ENCODE measurements at regions not wholly inside any gene's neighbourhood (a gene's known extent, or its start where the extent isn't known, plus 50 kb on each side); places are given as distances from the start of the nearest gene placed in this dataset.

DNA sequence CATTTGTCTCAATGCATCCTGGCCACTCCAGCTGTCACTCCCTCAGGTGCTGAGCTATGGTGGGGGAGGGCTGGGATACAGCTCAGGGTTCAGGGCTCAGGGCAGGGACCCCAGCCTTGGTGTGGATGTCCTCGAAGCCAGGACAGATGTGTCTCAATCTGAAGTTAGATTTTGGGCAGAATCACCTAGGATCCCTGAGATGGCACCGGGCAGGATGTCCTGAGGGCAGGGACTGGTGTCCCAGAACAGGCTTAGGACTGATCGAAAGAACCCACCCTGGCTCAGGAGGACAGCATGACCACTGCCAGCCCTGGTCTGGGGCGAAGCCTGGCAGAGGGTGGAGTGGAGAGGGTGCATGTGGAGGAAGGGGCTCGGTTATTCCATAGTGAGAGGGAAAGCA, 96.8 kb upstream of the THY1 start:
- DNase-seq = no peak

DNA sequence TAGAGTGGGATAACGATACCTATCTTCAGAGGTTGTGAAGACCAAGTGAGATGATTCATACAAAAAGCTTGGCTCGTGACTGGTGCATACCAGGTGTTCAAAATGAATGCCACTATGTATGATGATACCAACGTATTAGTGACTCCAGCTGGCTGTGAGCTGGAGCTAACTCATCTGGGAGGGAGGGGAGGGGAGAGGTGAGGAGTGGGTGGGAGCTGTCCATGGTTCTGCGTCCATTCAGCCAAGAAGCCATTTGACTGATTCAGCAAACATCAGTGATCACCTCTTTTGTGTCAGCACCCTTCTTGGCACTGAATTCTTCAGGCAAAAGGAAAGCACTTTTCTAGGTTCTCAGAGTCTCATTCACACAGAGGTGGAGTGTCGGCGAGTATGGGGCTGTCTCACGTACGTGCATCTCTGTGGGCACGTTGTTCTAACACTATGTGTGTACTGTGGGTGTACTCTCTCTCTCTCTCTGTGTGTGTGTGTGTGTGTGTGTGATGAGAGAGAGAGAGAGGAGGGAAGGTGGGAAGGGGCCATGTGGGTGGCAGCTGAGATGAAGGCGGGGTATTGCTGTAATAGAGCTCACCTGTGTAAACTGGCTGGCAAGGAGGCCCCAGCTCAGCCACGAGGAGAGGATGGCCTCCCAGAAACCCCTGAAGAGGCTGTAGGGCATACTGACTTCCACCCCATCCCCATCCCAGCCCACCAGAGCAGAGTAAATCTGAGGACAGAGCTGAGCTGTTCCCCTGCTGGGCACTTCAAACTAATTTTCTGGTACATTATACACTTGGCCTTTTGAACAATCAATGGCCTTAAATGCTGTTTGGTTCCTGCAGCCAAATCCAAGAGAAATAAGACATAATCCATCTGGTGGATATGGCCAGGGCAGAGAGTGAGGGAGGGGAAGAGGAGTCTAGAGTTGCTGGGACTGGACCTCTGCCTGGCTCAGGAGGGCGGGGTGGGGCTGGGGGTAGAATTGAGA, 96.1 kb upstream of the THY1 start:
- DNase-seq = peak; percentile 27

DNA sequence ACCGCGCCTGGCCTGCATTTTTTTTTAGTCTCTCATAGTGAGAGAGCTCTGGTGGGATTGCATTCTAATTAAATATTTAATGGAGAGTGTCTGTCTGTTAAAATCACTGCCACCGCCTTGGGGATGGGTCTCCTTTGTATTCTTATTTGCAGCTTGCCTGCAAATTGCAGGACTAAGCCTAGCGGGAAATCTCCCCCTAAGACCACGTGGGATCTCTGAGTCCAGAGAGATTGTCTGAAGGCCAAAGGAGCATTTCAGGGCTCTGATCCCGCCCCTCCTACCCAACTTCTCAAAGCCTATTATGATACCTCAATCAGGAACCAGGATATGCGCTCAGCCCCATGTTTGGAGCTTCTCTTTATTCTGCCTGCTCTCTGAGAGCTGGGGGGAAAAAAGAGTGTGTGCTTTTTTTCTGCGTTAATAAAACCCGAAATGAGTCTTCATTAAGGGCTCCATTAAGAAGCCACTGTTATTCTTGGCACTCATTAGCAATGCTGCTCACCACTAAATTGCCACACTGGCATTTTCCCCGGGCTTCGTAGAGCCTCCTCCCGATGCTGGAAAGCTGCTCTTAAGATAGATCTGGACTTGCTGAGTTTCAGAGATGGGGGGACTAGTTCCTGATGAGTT, 92.9 kb upstream of the THY1 start:
- DNase-seq = no peak

DNA sequence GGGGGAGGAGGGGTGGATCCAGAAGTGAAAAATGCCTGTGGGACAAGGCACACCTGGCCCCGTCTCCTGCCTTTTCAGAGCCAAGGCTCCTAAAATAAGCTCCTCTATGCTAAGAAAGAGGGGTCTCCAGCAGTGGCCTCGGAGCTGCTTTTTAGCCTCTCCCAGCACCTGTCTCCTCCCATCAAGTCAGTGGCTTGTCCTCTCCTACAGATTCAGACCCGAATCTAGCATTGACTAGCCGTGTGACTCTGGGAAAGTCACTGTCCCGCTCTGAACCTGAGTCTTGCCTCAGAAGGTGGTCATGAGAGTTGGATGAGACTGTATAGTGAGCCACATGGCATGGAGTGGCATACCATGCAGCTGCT, 90.8 kb upstream of the THY1 start:
- no peak for DNase-seq

DNA sequence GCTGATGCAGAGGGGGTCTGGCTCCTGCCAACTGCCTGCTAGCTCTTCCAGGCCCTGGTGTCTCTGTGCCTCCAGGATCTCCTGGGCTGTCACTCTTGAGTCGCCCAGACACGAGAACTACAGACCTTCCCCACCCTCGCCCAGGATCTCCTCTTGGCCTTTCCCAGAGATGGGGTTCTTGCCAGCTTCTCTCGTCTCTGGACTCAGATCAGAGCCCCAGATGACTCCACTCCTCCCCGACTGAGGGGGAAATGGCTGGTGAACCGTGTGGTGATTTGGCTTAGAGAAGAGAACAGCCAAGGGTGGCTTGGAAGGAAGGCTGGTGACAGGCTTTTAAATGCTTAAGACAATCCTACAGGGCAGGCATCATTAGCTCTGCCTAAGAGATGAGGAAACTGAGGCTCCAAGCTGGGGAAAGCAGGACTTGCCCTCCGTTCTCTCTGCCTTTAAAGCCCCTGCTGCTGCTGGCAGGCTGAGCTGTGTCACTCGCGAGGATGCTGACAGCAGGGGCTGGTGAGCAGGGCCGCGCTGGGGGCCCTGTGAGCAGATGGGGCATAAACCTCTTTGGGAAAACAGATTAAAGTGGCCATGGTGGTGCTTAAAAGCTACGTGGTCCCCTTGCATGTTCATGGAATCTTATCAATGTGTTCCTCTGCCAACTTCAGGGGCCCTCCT, 90.3 kb upstream of the THY1 start:
- no peak for DNase-seq

DNA sequence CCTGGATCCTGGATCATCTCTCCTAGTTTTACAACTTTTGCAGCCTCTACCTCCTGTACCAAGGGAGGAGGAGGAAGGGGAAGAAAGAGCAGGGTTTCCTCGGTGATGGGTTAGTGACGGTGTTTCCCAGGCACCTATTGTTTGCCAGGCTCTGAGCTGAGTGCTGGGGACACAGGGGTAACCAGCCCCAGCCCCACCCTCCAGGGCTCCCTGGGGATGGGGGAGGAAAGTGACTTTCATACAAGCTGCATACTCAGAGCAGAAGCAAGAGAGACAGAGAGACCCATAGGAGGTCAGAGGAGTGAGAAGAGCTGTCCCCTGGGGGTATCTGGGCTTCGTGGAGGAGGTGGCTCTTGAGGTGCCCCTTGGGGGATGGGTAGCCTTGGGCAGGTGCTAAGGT, 89.4 kb upstream of the THY1 start:
- no peak for DNase-seq

DNA sequence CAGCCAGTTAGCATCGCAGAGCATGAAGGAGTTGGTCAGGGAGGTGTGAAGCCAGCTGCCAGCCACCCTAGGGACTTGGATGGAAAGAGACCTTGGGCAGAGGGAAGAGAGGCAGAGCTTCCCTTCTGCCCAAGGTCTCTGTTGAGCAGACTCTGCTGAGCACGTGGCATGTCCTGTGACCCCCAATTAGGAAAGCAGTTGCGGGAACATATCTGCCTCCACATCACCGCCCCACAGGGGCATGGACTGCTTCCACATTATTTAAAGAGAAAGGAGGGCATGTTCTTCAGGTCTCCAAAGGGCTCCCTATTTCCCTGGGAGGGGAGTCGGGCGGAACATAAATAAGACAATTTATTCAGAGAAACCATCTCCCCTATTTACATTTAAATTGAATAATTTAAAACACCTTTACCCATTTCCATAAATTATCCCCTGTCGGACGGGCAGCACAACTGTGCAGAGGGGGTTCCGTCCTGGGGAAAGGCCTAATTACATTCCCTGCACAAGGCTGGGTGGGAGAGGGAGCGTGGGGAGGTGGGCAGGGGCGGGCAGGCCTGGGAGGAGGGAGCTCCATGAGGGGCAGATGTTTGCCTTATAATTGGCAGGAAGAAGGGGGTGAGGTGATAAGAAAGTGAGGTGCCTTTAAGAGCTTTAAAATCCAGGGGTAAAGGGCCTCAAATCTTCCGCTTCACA, 88.8 kb upstream of the THY1 start:
- DNase-seq = no peak

DNA sequence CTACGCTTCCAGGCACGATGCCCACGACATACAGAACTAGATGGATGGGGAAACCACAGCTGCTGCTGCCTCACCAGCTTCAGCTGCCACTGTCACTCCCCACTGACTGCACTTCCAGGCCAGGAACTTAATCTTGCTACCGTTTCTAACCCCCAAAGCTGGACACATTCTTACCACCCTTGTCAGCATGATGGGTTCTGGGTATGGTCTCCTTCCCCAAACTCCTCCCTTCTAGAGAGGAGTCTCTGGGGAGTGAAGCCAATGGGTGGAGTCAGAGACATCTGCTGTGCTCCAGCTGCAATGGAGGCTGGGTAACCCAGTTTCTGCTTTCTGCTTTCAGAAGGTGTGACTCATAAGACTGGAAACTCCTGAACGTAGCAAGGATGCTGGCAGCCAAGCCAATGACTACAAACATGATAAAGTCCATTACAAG, 87.0 kb upstream of the THY1 start:
- DNase-seq = no peak

DNA sequence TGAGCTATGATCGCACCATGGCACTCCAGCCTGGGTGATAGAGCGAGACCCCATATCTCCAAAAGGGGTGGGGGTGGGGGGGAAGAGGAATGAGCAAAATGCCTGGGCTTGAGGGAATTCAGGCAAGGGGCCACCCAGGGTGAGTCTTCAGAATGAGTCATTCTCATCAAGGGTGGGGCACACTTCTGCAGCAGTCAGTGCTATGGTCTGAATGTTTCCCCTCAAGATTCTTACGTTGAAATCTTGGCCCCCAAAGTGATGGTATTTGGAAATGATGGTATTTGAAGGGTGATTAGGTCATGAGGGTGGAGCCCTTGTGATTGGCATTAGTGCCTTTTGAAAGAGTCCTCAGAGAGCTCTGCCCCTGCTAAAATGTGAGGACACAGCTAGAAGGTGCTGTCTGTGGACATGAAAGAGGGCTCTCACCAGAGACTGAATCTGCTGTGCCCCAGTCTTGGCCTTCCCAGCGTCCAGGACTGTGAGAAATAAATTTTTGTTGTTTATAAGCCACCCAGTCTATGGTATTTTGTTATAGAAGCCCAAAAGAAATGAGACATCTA, 86.4 kb upstream of the THY1 start:
- DNase-seq = no peak

DNA sequence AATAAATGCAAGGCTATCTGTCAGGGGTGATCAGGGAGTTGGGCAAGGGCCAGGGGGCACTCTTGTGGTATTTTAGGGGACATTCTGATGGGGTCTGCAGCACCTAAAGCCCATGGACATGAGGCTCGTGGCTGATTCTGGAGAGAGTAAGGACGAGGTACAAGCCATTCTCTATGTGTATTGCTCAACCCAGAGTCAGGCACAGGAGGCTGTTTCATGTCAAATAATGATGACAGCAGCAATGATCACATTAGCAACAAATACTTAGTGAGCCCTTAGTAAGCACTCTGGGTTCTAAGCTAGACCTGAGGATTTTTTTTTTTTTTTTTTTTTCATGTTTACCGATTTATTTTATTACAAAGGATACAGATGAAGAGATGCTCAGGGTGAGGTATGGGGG, 83.5 kb upstream of the THY1 start:
- no peak for DNase-seq

DNA sequence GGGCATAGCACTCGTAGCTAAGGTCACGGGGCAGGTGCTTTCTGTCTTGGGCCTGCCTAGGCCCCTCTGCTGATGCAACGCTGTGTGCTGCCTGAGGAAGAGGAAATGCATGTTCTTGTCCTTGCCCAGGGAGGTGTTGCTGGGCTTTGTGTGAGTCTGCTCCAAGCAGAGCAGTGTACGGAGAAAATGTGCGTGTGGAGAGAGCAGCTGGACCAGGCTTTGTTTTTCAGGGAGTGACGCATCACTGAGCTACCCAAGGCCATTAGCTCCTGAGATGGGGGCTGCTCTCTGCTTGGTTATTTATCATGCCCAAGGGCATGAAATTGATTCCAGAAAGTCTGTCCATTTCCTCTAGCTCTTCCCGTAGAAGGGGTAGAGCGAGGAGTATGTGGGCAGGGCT, 82.9 kb upstream of the THY1 start:
- no peak for DNase-seq

DNA sequence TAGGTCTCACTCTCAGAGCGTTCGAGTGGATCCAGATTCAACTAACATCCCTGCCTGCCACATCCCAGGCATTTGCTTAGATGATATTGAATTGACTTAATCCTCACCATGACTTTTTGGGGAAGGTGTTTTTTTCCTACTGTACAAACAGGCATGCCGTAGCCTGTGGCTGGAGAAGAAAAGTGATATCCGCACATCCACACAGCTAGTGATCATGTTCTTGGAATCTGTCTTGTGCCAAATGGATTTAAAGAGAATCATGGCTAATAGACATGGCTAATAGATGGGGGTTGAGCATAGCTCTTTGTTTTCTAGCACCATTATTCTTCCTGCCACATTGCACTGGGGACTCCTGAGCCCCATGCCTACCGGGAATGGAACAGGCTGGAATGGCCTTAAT, 82.1 kb upstream of the THY1 start:
- no peak for DNase-seq

DNA sequence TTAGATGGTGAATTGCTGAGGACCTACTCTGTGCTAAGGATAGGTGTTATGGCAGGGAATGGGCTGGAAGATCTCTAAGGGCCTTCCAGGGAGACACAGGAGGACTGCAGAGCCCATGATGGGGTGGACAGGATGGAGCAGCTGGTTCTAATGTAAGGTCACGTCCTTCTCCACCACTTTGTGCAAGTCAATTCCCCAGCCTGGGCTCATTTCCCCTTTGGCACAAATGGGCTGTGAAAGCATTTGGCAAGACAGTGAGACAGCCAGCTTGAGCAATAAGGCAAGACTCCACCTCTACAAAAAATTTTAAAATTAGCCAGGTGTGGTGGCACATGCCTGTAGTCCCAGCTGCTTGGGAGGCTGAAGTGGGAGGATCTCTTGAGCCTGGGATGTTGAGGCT, 81.4 kb upstream of the THY1 start:
- DNase-seq = no peak

DNA sequence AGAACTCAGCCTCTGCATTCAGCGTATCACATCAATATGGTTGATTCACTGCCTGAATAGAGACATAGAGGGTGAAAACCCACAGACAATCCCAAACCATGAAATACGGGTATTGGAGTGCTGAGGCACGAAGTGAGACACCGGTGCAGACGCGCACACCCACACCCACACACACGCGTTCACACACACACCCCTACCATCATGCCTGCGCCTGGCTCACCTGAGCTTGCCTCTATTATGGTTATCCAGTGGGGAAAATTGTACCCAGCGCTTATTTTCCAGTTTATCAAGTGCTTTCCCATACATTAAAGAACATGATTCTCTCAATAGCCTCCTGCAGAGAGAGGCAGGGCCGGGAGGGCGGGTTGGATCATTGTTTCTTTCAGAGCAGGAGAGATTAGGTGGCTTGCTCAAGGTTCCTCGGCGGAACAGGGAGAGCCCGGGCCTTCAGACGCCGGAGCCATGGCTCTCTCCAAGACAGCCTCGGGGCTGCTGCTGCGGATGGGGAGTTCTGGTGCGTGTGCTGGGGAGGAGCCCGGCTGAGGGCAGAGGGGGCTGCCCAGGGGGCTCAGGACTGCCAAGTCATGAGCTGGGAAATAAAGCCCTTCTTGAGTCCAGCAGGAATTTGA, 78.9 kb upstream of the THY1 start:
- no peak for DNase-seq

DNA sequence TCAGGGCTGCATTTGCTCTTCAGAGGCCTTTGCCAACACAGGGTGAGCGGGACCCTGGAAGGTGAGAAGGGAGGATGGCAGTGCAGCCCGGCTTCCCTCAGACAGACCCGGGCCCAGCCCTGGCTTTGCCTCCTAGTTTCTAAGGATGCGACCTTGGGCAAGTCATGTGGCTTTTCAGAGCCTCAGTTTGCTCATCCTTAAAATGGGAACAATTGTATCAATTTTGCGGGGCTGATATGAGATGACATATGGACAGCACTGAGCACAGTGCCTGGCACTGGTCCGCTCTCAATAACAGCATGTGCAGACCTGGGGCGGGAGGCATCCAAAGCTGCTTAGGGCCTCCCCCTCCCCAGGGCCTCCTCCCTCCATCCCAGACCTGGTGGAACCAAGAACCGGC, 74.7 kb upstream of the THY1 start:
- no peak for DNase-seq

DNA sequence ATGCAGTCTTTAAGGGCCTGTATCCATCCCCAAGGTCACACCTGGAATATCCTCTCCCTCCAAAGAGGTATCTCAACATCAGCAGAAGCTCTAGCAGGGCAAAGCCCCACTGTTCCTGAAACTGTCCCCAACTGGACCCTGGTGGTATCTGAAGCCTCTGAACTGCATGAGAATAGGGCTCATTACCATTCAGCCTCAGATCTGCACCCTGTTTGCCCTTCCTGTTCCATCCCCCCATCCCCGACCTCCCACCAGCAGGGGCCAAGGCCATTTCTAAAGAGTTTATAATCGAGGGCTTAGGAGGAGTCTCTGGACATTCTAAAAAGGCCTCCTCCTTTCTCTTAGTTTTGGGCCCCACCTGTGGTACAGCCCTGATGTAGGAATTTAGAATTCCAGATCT, 74.0 kb upstream of the THY1 start:
- no peak for DNase-seq

DNA sequence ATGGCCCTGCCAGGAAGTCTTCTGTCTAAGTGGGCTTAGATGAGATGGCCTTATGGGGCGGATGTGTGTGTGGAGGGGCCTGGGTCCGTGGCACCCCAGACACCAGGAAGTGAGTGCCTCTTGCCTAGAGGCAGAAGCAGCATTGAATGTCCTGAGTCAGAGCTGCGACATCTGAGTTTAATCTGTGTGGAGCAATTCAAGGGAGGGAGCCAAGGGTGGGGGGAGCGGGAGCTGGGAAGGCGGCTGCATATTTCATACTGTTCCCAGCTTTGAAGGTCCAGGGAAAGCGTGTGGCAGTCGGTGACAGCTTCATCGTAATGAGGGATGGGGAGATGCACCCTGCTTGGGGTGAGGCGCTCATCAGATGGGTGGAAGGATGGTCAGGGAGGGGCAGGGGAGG, 73.5 kb upstream of the THY1 start:
- no peak for DNase-seq

DNA sequence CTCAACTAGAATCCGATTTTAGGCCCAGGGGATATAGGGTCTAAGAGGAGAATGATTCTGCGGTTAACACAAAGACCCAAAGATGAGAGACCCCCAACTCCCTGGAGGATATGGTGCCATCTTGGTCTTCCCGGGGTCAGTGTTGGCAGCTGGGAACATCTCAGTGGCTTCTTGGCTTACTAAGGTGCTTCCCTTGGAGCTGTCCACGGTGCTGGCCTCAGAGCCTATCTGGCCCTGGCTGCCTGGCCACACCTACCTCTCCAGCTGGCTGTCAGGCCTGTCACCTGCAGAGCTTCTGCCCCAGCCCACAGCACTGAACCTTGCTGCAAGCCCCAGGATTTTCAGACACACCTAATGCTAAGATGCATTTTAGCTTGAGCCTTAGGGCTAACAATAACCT, 70.7 kb upstream of the THY1 start:
- no peak for DNase-seq

DNA sequence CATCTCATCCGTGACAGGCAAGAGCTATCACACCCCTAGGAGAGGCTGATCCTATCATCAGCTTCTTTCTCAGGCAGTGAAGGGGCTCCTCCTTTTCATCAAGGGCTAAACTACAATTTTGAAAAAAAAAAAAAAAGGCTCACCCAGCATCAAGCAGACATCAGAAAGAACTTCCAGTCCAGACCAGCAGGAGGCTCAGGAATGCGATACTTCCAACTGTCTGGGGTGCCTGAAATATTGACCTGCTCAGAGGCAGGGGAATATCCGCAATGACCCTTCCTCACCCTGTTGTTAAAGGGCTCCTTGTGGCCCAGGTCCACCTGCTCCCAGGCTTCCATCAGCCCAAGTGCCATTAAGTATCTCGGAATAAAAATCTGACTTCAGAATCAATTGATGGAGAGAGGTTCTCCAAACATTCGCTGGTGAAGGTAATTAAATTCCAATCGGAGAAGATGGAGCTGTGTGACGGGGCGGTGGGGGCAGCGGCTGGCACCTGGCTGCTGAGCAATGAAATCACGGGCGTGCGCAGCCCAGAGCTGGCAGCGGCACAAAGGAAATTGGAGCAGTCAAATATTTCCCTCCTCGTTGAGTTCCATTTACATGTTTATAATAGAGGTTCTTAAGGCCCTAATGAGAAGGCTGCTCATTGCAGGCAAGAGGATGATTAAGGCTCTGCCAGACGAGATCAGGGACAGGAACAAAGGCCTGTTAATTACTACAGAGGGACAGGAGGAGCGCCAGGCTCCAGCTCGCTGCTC, 69.0 kb upstream of the THY1 start:
- peak; percentile 58 for DNase-seq

DNA sequence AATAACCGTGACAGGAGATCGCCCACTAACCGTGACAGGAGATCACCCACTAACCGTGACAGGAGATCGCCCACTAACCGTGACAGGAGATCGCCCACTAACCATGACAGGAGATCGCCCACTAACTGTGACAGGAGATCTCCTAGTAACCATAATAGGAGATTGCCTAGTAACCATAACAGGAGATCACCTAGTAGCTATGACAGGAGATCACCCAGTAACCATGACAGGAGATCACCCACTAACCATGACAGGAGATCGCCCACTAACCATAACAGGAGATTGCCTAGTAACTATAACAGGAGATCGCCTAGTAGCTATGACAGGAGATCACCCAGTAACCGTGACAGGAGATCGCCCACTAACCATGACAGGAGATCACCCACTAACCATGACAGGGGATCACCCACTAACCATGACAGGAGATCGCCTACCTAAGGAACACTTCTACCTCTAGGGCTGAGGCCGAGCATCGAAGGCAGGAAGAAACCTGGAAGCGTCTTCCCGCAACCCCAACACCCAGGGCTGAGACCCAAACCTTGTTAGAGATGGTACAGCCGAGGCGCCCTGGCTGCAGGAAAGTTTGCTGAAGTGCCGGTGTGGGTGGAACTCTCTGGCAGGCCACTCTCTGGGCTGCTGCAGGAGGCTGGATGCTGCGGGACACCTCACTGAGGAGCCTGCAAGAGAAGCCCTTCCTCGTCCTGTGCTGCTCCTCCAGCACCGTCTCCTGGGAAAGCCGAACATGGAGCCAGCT, 67.5 kb upstream of the THY1 start:
- no peak for DNase-seq

DNA sequence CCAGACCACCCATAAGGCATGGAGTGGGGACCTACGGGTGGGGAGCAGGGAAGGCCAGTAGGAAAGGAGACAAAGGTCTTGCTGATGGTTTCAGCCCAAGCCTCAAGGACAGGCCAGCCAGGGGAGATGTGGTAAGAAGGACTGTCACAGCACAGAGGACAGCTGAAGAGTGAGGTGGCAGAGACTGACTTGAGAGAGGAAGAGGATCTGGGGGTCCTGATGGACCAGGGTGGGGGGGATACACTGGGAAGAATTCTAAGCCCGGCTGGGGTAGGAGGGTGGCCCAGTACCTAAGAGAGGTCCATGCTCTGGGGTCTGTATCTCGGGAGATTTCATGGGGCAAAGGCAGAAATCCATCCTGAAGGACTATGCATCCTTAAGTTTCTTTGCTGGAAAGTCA, 66.1 kb upstream of the THY1 start:
- DNase-seq = no peak
